PC-9 (cell line): ENCODE measurements at regions not wholly inside any gene's neighbourhood (a gene's known extent, or its start where the extent isn't known, plus 50 kb on each side); places are given as distances from the start of the nearest gene placed in this dataset.

ENCODE experiments used
- BruUV-seq: library from RNA; stranded (reverse); fragments of 400-500 nt; replicated peaks from 2 replicates; lab custom pipeline; 2021; lab: Mats Ljungman, UMichigan
- CTCF ChIA-PET: fragments of 300-600 bp; sonication (Branson Sonifier 250); formaldehyde crosslinking; loops from one replicate; lab custom pipeline; 2022; ENCODE audit warnings: antibody characterized with exemption; lab: Charles Lee
- POLR2A ChIA-PET: fragments of 300-600 bp; sonication (Branson Sonifier 250); formaldehyde crosslinking; loops from one replicate; lab custom pipeline; 2022; ENCODE audit warnings: antibody characterized with exemption; ENCODE audit not compliant: unreplicated experiment; lab: Charles Lee
- DNase-seq, 2 experiments: peaks; one replicate each; pipeline versions ENCODE4 v3.0.0 to v3.0.0-alpha.2; 2015 to 2022; ENCODE audit warnings: mixed read lengths in 1 of 2
- H2AFZ ChIP-seq: fragments of 200-600 bp; sonication (generic); 2 replicates; pipeline ENCODE4 v1.8.1; 2017; ENCODE audit warnings: antibody characterized with exemption
- H3F3A ChIP-seq: fragments of 200-600 bp; sonication (generic); 2 replicates; pipeline ENCODE4 v1.8.1; 2017; ENCODE audit warnings: antibody characterized with exemption, mild to moderate bottlenecking, low read depth; ENCODE audit not compliant: insufficient read depth
- H3K27ac ChIP-seq: fragments of 200-600 bp; sonication (generic); 2 replicates; pipeline ENCODE4 v1.6.1; 2016; ENCODE audit warnings: mixed run types
- H3K27me3 ChIP-seq: fragments of 200-600 bp; sonication (generic); 2 replicates; pipeline ENCODE4 v1.6.1; 2016; ENCODE audit warnings: low read depth, mixed run types; ENCODE audit not compliant: insufficient read depth
- H3K36me3 ChIP-seq: fragments of 200-600 bp; sonication (generic); 2 replicates; pipeline ENCODE4 v1.6.1; 2016; ENCODE audit warnings: low read depth, mixed run types
- H3K4me1 ChIP-seq: fragments of 200-600 bp; sonication (generic); replicated peaks from 2 replicates; pipeline ENCODE4 v1.6.1; 2016; ENCODE audit warnings: mixed run types; ENCODE audit not compliant: insufficient read depth
- H3K4me2 ChIP-seq: fragments of 200-600 bp; sonication (generic); 2 replicates; pipeline ENCODE4 v1.6.1; 2017; ENCODE audit warnings: mixed run types
- H3K4me3 ChIP-seq: fragments of 200-600 bp; sonication (generic); 2 replicates; pipeline ENCODE4 v1.6.1; 2016; ENCODE audit warnings: mixed run types
- H3K79me2 ChIP-seq: fragments of 200-600 bp; sonication (generic); 2 replicates; pipeline ENCODE4 v1.6.1; 2017; ENCODE audit warnings: low read depth, mixed run types
- H3K9me2 ChIP-seq: fragments of 200-600 bp; sonication (generic); 2 replicates; pipeline ENCODE4 v1.8.1; 2017; ENCODE audit warnings: mild to moderate bottlenecking; ENCODE audit not compliant: insufficient read depth
- H3K9me3 ChIP-seq: fragments of 200-600 bp; sonication (generic); 2 replicates; pipeline ENCODE4 v1.8.1; 2016; ENCODE audit warnings: low read depth; ENCODE audit not compliant: insufficient read depth
- H4K20me1 ChIP-seq: fragments of 200-600 bp; sonication (generic); 2 replicates; pipeline ENCODE4 v1.8.1; 2017; ENCODE audit not compliant: insufficient read depth
- CTCF ChIP-seq: fragments of 200-600 bp; sonication (generic); conservative IDR thresholded peaks from 2 replicates; pipeline ENCODE4 v1.6.1; 2017; ENCODE audit warnings: mixed run types, antibody characterized with exemption, mild to moderate bottlenecking, moderate library complexity
- EZH2 ChIP-seq: fragments of 200-600 bp; sonication (generic); IDR thresholded peaks from 2 replicates; pipeline ENCODE4 v1.8.0; 2017; ENCODE audit warnings: antibody characterized with exemption, low read depth
- intact Hi-C: fragments of 100-400 bp; cut with micrococcal nuclease; formaldehyde crosslinking; loops from one replicate; pipeline ENCODE4 v1.10.0; 2022; ENCODE audit not compliant: unreplicated experiment

- no peaks in the 10 kb centered on the region for H3K9me3 ChIP-seq
- H3K27ac ChIP-seq = no peak overlapping the region
- no peaks in the 10 kb centered on the region for H4K20me1 ChIP-seq
- TF ChIP-seq CTCF (no peak), EZH2 (no peak)
- BruUV-seq = no TSS peak
- ChIA-PET CTCF (no interaction called here), POLR2A (interaction anchor here (0.6 kb wide), 1 partner anchor 39 kb away, joined by 3 read pairs; no protein-coding TSS in a partner anchor)
- H3K36me3 ChIP-seq = no peaks in the 10 kb centered on the region
- no peaks in the 10 kb centered on the region for H3F3A ChIP-seq
- H3K4me1 ChIP-seq = no peaks in the 10 kb centered on the region
- H3K4me3 ChIP-seq = no peak overlapping the region
- intact Hi-C loops = no loop called here
- H3K79me2 ChIP-seq = no peaks in the 10 kb centered on the region
- DNase-seq = no peak
- H2AFZ ChIP-seq = no peak overlapping the region
- H3K9me2 ChIP-seq = no peaks in the 10 kb centered on the region; the same call in 1 of the 2 replicates
- H3K27me3 ChIP-seq = no peaks in the 10 kb centered on the region
- no peak overlapping the region for H3K4me2 ChIP-seq
Observed at GRCh38 chr7:84490661-84491060, 296.1 kb upstream of the SEMA3A start.

- Histone ChIP-seq H3K9me2 (no peaks in the 10 kb centered on the region), H3K4me3 (no peak overlapping the region), H3F3A (no peaks in the 10 kb centered on the region), H3K4me2 (no peak overlapping the region), H3K4me1 (no peaks in the 10 kb centered on the region), H2AFZ (no peak overlapping the region), H4K20me1 (no peaks in the 10 kb centered on the region), H3K79me2 (no peaks in the 10 kb centered on the region), H3K27me3 (no peaks in the 10 kb centered on the region), H3K27ac (no peak overlapping the region), H3K36me3 (no peaks in the 10 kb centered on the region), H3K9me3 (no peaks in the 10 kb centered on the region)
- CTCF ChIA-PET = no interaction called here
- POLR2A ChIA-PET = no interaction called here
- intact Hi-C loops = no loop called here
- TF ChIP-seq CTCF (no peak), EZH2 (no peak)
- BruUV-seq = no TSS peak
- no peak for DNase-seq
Observed at GRCh38 chr7:84484502-84485079, 290.0 kb upstream of the SEMA3A start.

GRCh38 chr7:84482476-84482875 lies 287.9 kb upstream of the SEMA3A start:
- H4K20me1 ChIP-seq = no peaks in the 10 kb centered on the region
- no TSS peak for BruUV-seq
- intact Hi-C loops = no loop called here
- no peaks in the 10 kb centered on the region for H3K27me3 ChIP-seq
- H3K4me3 ChIP-seq = no peak overlapping the region
- no peak overlapping the region for H2AFZ ChIP-seq
- ChIA-PET CTCF (no interaction called here), POLR2A (no interaction called here)
- no peaks in the 10 kb centered on the region for H3K36me3 ChIP-seq
- no peak overlapping the region for H3K4me2 ChIP-seq
- no peaks in the 10 kb centered on the region for H3K9me2 ChIP-seq
- no peaks in the 10 kb centered on the region for H3K9me3 ChIP-seq
- H3K27ac ChIP-seq = no peak overlapping the region
- TF ChIP-seq EZH2 (no peak), CTCF (no peak)
- no peaks in the 10 kb centered on the region for H3K79me2 ChIP-seq
- H3K4me1 ChIP-seq = peaks cover 5% of the 10 kb centered on the region; the same call in 1 of the 2 replicates
- DNase-seq = no peak
- no peaks in the 10 kb centered on the region for H3F3A ChIP-seq
